Adrenal gland (tissue), 9 donors: ENCODE measurements at regions not wholly inside any gene's neighbourhood (a gene's known extent, or its start where the extent isn't known, plus 50 kb on each side); places are given as distances from the start of the nearest gene placed in this dataset.

Experiments used
- DNase-seq, 7 donors: peaks; one replicate each; pipeline ENCODE4 v3.0.0-alpha.2; 2019 to 2020
- H3K27ac ChIP-seq, 5 donors: fragments of 200-600 bp; sonication (generic) in 4 of 5; 1 replicate in 3 of 5; 2 replicates in 2 of 5; pipeline versions ENCODE4 v1.5.1 to v1.8.0; 2016 to 2020; ENCODE audit warnings: mild to moderate bottlenecking in 1 of 5
- H3K27me3 ChIP-seq: fragments of 200-600 bp; 2 replicates; pipeline ENCODE4 v1.8.0; 2021
- H3K36me3 ChIP-seq, 2 donors: fragments of 200-600 bp; replicated peaks in 1 of 2; 1 replicate in 1 of 2; 2 replicates in 1 of 2; pipeline versions ENCODE4 v1.5.1 to v1.8.0; 2018 to 2022
- H3K4me1 ChIP-seq, 2 donors: fragments of 200-600 bp; replicated peaks in 1 of 2; 1 replicate in 1 of 2; 2 replicates in 1 of 2; pipeline versions ENCODE4 v1.5.1 to v1.8.0; 2018 to 2021
- H3K4me3 ChIP-seq, 4 donors: fragments of 200-600 bp; sonication (generic) in 3 of 4; one replicate each; pipeline ENCODE4 v1.5.1; 2016 to 2018
- H3K9me3 ChIP-seq, 3 donors: fragments of 200-600 bp; sonication (generic) in 1 of 3; replicated peaks in 1 of 3; 1 replicate in 2 of 3; 2 replicates in 1 of 3; pipeline versions ENCODE4 v1.5.1 to v1.8.0; 2016 to 2021
- POLR2A ChIP-seq, 2 donors: fragments of 450-650 bp; IDR thresholded peaks; one replicate each; pipeline ENCODE4 v1.6.1; 2017; ENCODE audit warnings: antibody characterized with exemption in 2 of 2, mild to moderate bottlenecking in 2 of 2, moderate library complexity in 1 of 2
- WGBS, 4 donors: extraction: QIAGEN DNeasy Blood & Tissue Kit in 2 of 4; methylation state at CpG; one replicate each; pipeline versions ENCODE4 v1.1.5 to v1.1.7; 2013 to 2017; 5-methylcytosine and 5-hydroxymethylcytosine counted together
- intact Hi-C, 2 donors: fragments of 100-400 bp; cut with DNase I; formaldehyde crosslinking; loops; one replicate each; pipeline versions ENCODE4 v1.14.1 to v1.15.0; 2022 to 2023
- TF ChIP-seq, protein P1 (sequence below), 6 experiments: fragments of 450-650 bp in 4 of 6; fragments of 200-600 bp in 2 of 6; sonication (generic) in 1 of 6; IDR thresholded peaks; 1 replicate in 5 of 6; 2 replicates in 1 of 6; pipeline versions ENCODE4 v1.5.1 to v1.8.0; 2016 to 2021; ENCODE audit warnings: antibody characterized with exemption in 6 of 6, mild to moderate bottlenecking in 2 of 6, moderate library complexity in 1 of 6
- donor health status: healthy with polysubstance abuse.
- donor health status: Bipolar disorder and iron deficiency.
- donor health status: DM: yes; HTN: yes; CAD: no.
- donor health status: DM: no; HTN: no; CAD: no.
- donor health status: DM: no; HTN: no; CAD: no.

DNA sequence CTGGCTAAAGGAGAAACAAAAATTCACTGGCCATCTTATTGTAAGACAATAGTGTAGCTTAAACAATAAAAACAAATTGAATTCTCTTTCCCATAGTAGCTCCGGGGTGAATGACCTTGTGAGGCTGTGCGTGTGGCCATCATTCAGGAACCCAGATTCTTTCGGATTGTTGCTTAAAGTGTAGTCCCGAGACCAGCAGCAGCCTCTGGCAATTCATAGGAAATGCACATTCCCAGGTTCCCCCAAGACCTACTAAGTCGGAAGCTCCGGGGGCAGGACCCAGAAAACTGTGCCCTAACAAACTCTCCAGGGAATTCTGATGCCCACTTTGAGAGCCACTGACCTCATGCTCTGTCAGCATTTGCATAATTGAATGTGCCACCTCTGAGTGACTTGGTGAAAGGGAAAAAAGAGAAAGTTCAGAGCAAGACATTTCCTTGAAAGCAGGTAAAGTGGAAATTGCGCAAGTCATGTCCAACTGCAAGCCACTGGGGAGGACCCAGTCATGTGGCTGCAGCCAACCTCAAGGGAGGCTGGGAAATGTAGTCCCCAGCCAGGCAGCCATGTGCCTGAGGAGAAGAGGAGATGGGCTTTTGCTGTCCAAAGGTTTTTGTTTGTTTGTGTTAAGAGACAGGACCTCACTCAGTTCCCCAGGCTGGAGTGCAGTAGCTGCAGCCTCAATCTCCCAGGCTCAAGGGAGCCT is 50.7 kb upstream of the PNMA8B start:
- DNase-seq = peak; percentile 63 to 78 (median 76)
- intact Hi-C loops = no loop called here
- Histone ChIP-seq H3K36me3 (no peaks in the 10 kb centered on the region), H3K9me3 (no peaks in the 10 kb centered on the region), H3K27me3 (no peaks in the 10 kb centered on the region), H3K4me1 (peaks cover 0 to 5% of the 10 kb centered on the region in 2 donors), H3K27ac (no peak overlapping the region), H3K4me3 (peak overlapping the region in 2 of 4 donors; percentile 17 to 48)
- WGBS, 4 donors = 21 to 37% (median 27%) methylated on average over 5 to 7 of the region's 7 CpGs
- TF ChIP-seq, protein P1, sequence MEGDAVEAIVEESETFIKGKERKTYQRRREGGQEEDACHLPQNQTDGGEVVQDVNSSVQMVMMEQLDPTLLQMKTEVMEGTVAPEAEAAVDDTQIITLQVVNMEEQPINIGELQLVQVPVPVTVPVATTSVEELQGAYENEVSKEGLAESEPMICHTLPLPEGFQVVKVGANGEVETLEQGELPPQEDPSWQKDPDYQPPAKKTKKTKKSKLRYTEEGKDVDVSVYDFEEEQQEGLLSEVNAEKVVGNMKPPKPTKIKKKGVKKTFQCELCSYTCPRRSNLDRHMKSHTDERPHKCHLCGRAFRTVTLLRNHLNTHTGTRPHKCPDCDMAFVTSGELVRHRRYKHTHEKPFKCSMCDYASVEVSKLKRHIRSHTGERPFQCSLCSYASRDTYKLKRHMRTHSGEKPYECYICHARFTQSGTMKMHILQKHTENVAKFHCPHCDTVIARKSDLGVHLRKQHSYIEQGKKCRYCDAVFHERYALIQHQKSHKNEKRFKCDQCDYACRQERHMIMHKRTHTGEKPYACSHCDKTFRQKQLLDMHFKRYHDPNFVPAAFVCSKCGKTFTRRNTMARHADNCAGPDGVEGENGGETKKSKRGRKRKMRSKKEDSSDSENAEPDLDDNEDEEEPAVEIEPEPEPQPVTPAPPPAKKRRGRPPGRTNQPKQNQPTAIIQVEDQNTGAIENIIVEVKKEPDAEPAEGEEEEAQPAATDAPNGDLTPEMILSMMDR (IDR thresholded peaks at IDR 0.05) = no peak
- no peak for TF ChIP-seq POLR2A (IDR thresholded peaks at IDR 0.05)

DNA sequence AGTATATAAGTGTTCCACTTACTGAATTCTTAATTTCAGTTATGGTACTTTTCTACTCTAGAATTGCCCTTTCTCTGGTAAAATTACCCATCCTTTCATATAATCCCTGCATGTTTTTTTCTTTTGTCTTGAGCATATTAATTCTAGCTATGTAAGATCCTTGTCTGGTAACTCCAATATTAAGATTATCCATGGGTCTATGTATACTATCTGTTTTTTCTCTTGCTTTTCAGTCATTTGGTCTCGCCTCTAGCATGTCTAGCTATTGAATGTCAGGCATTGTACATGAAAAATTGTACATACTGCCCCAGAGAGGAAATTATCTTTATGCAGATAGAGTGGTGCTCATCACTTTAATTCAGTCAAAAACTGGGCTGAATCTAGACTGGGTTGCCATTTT is 50.4 kb upstream of the CALM3 start:
- Histone ChIP-seq H3K27me3 (no peaks in the 10 kb centered on the region), H3K4me3 (no peak overlapping the region), H3K36me3 (no peaks in the 10 kb centered on the region), H3K27ac (no peak overlapping the region), H3K4me1 (peaks cover 0 to 5% of the 10 kb centered on the region in 2 donors), H3K9me3 (no peaks in the 10 kb centered on the region)
- TF ChIP-seq, protein P1 (IDR thresholded peaks at IDR 0.05) = no peak
- no peak for TF ChIP-seq POLR2A (IDR thresholded peaks at IDR 0.05)
- intact Hi-C loops = no loop called here
- 76 to 88% (median 86%) methylated on average over 1 of the region's 1 CpG for WGBS, 4 donors
- DNase-seq = no peak

DNA sequence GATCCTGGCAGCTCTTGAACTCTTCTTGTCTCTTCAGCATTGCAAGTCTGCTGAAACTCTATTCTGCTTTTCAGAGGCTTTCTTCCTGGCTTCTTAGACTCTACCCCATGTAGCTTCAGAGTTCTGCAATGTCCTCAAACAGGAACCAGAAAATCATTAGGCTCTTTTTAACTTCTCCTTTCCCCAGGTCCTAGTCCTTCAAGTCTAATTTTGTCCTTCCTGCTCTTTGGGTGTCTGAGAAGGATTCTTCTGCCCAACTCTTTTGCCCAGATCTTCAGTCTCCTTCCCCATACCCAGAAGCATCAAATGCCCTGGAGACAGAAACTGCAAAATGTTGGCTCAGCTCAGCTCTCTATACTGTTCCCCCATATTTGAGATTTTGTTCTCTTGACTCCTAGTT is 50.0 kb upstream of the CALM3 start:
- H3K4me1 ChIP-seq = peaks cover 0 to 1% of the 10 kb centered on the region in 2 donors
- no peak for TF ChIP-seq POLR2A (IDR thresholded peaks at IDR 0.05)
- TF ChIP-seq, protein P1 (IDR thresholded peaks at IDR 0.05) = no peak
- no peaks in the 10 kb centered on the region for H3K27me3 ChIP-seq
- peak overlapping the region in 1 of 5 donors; percentile 4 for H3K27ac ChIP-seq
- intact Hi-C loops = no loop called here
- H3K9me3 ChIP-seq = no peaks in the 10 kb centered on the region
- no peak overlapping the region for H3K4me3 ChIP-seq
- DNase-seq = peak in 1 of 7 donors; percentile 9
- no peaks in the 10 kb centered on the region for H3K36me3 ChIP-seq
